ENCODE measurements at regions not wholly inside any gene's neighbourhood (a gene's known extent, or its start where the extent isn't known, plus 50 kb on each side); places are given as distances from the start of the nearest gene placed in this dataset.
A peak's percentile ranks its signal among the peaks of the same experiment; 100 is the strongest.
"Not testable (repeated sequence)": the region's sequence is repeated elsewhere in the genome, so short reads cannot be mapped to it uniquely, and the experiment has no call there.

DNA sequence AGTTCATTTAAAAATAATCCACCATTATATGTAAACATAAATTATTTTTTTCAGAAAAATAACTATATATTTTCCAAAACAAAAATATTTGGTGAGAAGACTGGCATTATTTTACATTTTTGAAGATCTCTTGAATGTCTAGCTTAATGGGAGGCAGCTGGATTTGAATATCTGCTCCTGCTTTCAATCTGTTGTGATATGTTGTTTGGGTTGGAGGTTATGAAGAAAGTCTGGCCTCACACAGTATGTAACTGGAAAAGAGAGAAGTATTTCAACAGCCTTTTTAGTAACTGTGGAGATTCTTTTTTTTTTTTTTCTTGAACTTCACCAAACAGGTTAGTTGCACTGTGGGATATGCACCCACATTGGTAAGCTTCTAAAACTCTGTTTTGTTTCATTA is 84.7 kb upstream of the SLIT3 start:
- H3K4me3 ChIP-seq (ENCODE audit: low read depth, low read length), result no peak overlapping the region
- H3K27me3 ChIP-seq (replicated peaks), result no peaks in the 10 kb centered on the region
- DNase-seq, result no peak
- in situ Hi-C loops (cut with HindIII; ENCODE audit: low pct_ligation_motif_present, low sequenced_read_pairs), result no loop called here
- no peaks in the 10 kb centered on the region for H3K36me3 ChIP-seq (replicated peaks)
- H3K27ac ChIP-seq, result no peak overlapping the region
- TF ChIP-seq, protein P1, sequence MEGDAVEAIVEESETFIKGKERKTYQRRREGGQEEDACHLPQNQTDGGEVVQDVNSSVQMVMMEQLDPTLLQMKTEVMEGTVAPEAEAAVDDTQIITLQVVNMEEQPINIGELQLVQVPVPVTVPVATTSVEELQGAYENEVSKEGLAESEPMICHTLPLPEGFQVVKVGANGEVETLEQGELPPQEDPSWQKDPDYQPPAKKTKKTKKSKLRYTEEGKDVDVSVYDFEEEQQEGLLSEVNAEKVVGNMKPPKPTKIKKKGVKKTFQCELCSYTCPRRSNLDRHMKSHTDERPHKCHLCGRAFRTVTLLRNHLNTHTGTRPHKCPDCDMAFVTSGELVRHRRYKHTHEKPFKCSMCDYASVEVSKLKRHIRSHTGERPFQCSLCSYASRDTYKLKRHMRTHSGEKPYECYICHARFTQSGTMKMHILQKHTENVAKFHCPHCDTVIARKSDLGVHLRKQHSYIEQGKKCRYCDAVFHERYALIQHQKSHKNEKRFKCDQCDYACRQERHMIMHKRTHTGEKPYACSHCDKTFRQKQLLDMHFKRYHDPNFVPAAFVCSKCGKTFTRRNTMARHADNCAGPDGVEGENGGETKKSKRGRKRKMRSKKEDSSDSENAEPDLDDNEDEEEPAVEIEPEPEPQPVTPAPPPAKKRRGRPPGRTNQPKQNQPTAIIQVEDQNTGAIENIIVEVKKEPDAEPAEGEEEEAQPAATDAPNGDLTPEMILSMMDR (IDR thresholded peaks at IDR 0.05; ENCODE audit: low read depth, low read length, missing control alignments), result no peak

DNA sequence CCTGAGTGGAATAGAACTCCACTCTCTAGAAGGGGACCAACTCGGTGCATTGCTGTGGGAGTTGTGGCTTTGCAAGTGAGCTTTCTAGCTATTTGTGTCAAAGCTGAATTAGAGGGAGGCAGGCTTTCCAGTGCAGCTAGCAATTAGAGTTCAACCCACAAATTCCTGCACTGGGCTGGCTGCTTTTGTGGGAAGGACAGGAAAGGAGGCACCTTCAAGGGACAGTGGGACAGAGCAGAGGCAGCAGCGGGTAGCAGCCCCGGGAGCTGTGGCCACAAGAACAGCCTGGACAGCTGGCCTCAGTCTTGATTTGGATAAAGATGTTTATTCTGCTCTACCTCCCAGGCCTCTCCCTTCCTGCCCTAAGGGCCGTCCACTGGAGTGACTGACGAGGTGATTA is 83.7 kb upstream of the SLIT3 start:
- TF ChIP-seq, protein P1 (IDR thresholded peaks at IDR 0.05; ENCODE audit: low read depth, low read length, missing control alignments), result no peak

DNA sequence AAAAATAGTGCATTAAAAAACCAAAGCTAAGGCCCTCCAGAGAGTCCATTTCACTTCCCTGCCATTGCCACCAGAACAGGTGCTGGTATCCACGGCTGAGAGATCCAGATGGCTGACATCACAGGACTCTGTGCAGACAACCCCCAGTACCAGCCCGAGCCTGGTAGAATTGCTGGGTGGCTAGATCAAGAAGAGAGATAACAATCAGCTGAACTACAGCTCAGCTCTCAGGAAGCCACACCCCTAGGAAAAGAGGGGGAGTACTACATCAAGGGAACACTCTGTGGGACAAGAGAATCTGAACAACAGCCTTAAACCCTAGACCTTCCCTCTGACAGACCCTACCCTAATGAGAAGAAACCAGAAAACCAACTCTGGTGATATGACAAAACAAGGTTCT is 73.8 kb upstream of the SLIT3 start:
- Histone ChIP-seq H3K36me3 (replicated peaks) (no peaks in the 10 kb centered on the region), H3K27me3 (replicated peaks) (no peaks in the 10 kb centered on the region), H3K4me3 (ENCODE audit: low read depth, low read length) (no peak overlapping the region), H3K27ac (no peak overlapping the region)
- peak; percentile 36 for DNase-seq
- TF ChIP-seq, protein P1 (IDR thresholded peaks at IDR 0.05; ENCODE audit: low read depth, low read length, missing control alignments), result no peak
- in situ Hi-C loops (cut with HindIII; ENCODE audit: low pct_ligation_motif_present, low sequenced_read_pairs), result no loop called here

More for the DNA sequence above, 83.7 kb upstream of the SLIT3 start:
- no peak for DNase-seq
- no peak overlapping the region for H3K4me3 ChIP-seq (ENCODE audit: low read depth, low read length)
- in situ Hi-C loops (cut with HindIII; ENCODE audit: low pct_ligation_motif_present, low sequenced_read_pairs), result no loop called here
- no peaks in the 10 kb centered on the region for H3K36me3 ChIP-seq (replicated peaks)
- H3K27me3 ChIP-seq (replicated peaks), result no peaks in the 10 kb centered on the region
- H3K27ac ChIP-seq, result no peak overlapping the region

DNA sequence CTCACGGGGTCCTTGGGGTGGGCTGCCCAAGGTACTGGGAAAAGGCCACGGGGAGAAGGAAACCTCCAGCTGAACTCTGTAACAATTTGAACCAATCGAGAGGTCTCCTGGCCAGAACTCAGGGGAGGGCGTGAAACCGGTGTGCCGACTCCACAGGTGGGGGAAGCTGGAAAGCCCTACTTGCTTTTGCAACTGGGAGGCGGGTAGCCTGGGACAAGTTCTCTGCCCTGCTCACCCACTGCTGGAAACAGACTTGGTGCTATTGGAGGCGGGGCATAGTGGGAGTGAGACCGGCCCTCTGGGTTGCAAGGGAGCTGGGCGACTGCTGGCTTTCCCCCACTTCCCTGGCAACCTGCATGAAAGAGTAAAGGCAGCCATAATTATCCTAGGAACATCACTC is 73.2 kb upstream of the SLIT3 start:
- no peak overlapping the region for H3K4me3 ChIP-seq (ENCODE audit: low read depth, low read length)
- TF ChIP-seq, protein P1 (IDR thresholded peaks at IDR 0.05; ENCODE audit: low read depth, low read length, missing control alignments), result no peak
- H3K36me3 ChIP-seq (replicated peaks), result no peaks in the 10 kb centered on the region
- in situ Hi-C loops (cut with HindIII; ENCODE audit: low pct_ligation_motif_present, low sequenced_read_pairs), result no loop called here
- H3K27me3 ChIP-seq (replicated peaks), result no peaks in the 10 kb centered on the region
- no peak overlapping the region for H3K27ac ChIP-seq
- DNase-seq, result no peak

DNA sequence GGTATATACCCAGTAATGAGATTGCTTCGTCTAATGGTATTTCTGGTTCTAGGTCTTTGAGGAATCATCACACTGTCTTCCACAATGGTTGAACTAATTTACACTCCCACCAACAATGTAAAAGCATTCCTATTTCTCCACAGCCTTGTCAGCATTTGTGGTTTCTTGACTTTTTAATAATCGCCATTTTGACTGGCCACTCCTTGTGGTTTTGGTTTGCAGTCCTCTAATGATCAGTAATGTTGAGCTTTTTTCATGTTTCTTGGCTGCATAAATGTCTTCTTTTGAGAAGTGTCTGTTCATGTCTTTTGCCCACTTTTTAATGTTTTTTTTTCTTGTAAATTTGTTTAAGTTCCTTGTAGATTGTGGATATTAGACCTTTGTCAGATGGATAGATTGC is 70.9 kb upstream of the SLIT3 start:
- DNase-seq; in situ Hi-C loops (cut with HindIII; ENCODE audit: low pct_ligation_motif_present, low sequenced_read_pairs); H3K27ac ChIP-seq: not testable (repeated sequence)

DNA sequence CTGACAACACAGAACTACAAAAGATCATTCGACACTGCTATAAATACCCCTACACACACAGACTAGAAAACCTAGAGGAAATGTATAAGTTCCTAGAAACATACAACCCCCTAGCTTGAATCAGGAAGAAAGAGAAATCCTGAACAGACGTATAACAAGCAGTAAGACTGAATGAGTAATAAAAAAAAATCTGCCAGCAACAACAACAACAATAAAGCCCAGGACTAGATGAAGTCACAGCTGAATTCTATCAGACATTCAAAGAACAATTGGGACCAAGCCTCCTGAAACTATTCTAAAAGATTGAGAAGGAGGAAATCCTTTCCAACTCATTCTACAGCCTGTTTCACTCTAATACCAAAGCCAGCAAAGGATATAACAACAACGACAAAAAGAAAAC is 68.2 kb upstream of the SLIT3 start:
- Histone ChIP-seq H3K27me3 (replicated peaks) (no peaks in the 10 kb centered on the region), H3K36me3 (replicated peaks) (no peaks in the 10 kb centered on the region), H3K27ac (no peak overlapping the region), H3K4me3 (ENCODE audit: low read depth, low read length) (no peak overlapping the region)
- TF ChIP-seq, protein P1 (IDR thresholded peaks at IDR 0.05; ENCODE audit: low read depth, low read length, missing control alignments), result no peak
- in situ Hi-C loops (cut with HindIII; ENCODE audit: low pct_ligation_motif_present, low sequenced_read_pairs), result no loop called here
- no peak for DNase-seq

More for the DNA sequence above, 70.9 kb upstream of the SLIT3 start:
- H3K36me3 ChIP-seq (replicated peaks); H3K27me3 ChIP-seq (replicated peaks); H3K4me3 ChIP-seq (ENCODE audit: low read depth, low read length): not testable (repeated sequence)

Data from brain microvascular endothelial cell (primary cell).